ENCODE measurements at regions not wholly inside any gene's neighbourhood (a gene's known extent, or its start where the extent isn't known, plus 50 kb on each side); places are given as distances from the start of the nearest gene placed in this dataset.

GRCh38 chr11:122304973-122305372, 189.0 kb upstream of the BLID start (continued):
- TF ChIP-seq EP300 (IDR thresholded peaks at IDR 0.05; ENCODE audit: borderline replicate concordance in 1 of 2, low read depth in 2 of 2, low read length in 2 of 2) (no peak), BRCA1 (IDR thresholded peaks at IDR 0.05; ENCODE audit: low read depth, low read length) (no peak), CBX5 (IDR thresholded peaks at IDR 0.05; ENCODE audit: low read depth, low read length) (no peak)

Data from H1 (cell line).